ENCODE measurements at regions not wholly inside any gene's neighbourhood (a gene's known extent, or its start where the extent isn't known, plus 50 kb on each side); places are given as distances from the start of the nearest gene placed in this dataset.

GRCh38 chr2:117712684-117713083, 101.8 kb upstream of the DDX18 start:
- TF ChIP-seq CTCF (IDR thresholded peaks at IDR 0.05; ENCODE audit: insufficient read depth, low read length, poor library complexity, severe bottlenecking) (no peak), EZH2phosphoT487 (conservative IDR thresholded peaks at IDR 0.05; ENCODE audit: low read length) (no peak)
